ENCODE measurements at regions not wholly inside any gene's neighbourhood (a gene's known extent, or its start where the extent isn't known, plus 50 kb on each side); places are given as distances from the start of the nearest gene placed in this dataset.

GRCh38 chr11:92738276-92738675 lies 231.2 kb upstream of the MTNR1B start:
- no peaks in the 10 kb centered on the region for H3K4me1 ChIP-seq (ENCODE audit: control insufficient read depth, insufficient read depth, low read length)
- H3K36me3 Mint-ChIP-seq, result no peaks in the 10 kb centered on the region
- H3K27me3 Mint-ChIP-seq (ENCODE audit: low read depth in 2 of 2), result no peaks in the 10 kb centered on the region
- H3K4me3 ChIP-seq (ENCODE audit: low read length), result no peak overlapping the region
- H3K27ac ChIP-seq (ENCODE audit: low read length), result no peak overlapping the region
- no peak for TF ChIP-seq CTCF (IDR thresholded peaks at IDR 0.05)
- no peaks in the 10 kb centered on the region for H3K27me3 ChIP-seq (ENCODE audit: control insufficient read depth, insufficient read depth, low read length)
- DNase-seq (no peak), ATAC-seq (no peak)
- H3K27ac Mint-ChIP-seq, result no peak overlapping the region
- peaks cover 4% of the 10 kb centered on the region in 2 donors for H3K9me3 Mint-ChIP-seq
- H3K9me3 ChIP-seq (ENCODE audit: control insufficient read depth, insufficient read depth, low read length), result no peaks in the 10 kb centered on the region
- WGBS (ENCODE audit: insufficient coverage), result 95% methylated on average over 3 of the region's 4 CpGs
- no peaks in the 10 kb centered on the region for H3K36me3 ChIP-seq (ENCODE audit: control insufficient read depth, insufficient read depth, low read length)
- intact Hi-C loops (cut with micrococcal nuclease), result no loop called here
- no peak overlapping the region for H3K4me3 Mint-ChIP-seq
- H3K4me1 Mint-ChIP-seq, result no peaks in the 10 kb centered on the region

- intact Hi-C loops (cut with micrococcal nuclease), result no loop called here
- H3K36me3 Mint-ChIP-seq, result no peaks in the 10 kb centered on the region
- H3K4me3 Mint-ChIP-seq, result no peak overlapping the region
- H3K4me3 ChIP-seq (ENCODE audit: low read length), result no peak overlapping the region
- H3K36me3 ChIP-seq (ENCODE audit: control insufficient read depth, insufficient read depth, low read length), result no peaks in the 10 kb centered on the region
- no peaks in the 10 kb centered on the region for H3K4me1 ChIP-seq (ENCODE audit: control insufficient read depth, insufficient read depth, low read length)
- no peak overlapping the region for H3K27ac Mint-ChIP-seq
- no peaks in the 10 kb centered on the region for H3K9me3 ChIP-seq (ENCODE audit: control insufficient read depth, insufficient read depth, low read length)
- ATAC-seq, result no peak
- H3K27me3 ChIP-seq (ENCODE audit: control insufficient read depth, insufficient read depth, low read length), result no peaks in the 10 kb centered on the region
- H3K27ac ChIP-seq (ENCODE audit: low read length), result no peak overlapping the region
- peaks cover 4% of the 10 kb centered on the region in 2 donors for H3K9me3 Mint-ChIP-seq
- no peak for TF ChIP-seq CTCF (IDR thresholded peaks at IDR 0.05)
- DNase-seq, result no peak
- H3K27me3 Mint-ChIP-seq (ENCODE audit: low read depth in 2 of 2), result no peaks in the 10 kb centered on the region
- H3K4me1 Mint-ChIP-seq, result no peaks in the 10 kb centered on the region
Measured at GRCh38 chr11:92739041-92739440, 230.4 kb upstream of the MTNR1B start.

GRCh38 chr11:92739491-92739890 lies 230.0 kb upstream of the MTNR1B start:
- no peak overlapping the region for H3K27ac Mint-ChIP-seq
- H3K27me3 Mint-ChIP-seq (ENCODE audit: low read depth in 2 of 2), result no peaks in the 10 kb centered on the region
- intact Hi-C loops (cut with micrococcal nuclease), result no loop called here
- peaks cover 3 to 4% of the 10 kb centered on the region in 2 donors for H3K9me3 Mint-ChIP-seq
- Histone ChIP-seq H3K9me3 (ENCODE audit: control insufficient read depth, insufficient read depth, low read length) (no peaks in the 10 kb centered on the region), H3K4me1 (ENCODE audit: control insufficient read depth, insufficient read depth, low read length) (no peaks in the 10 kb centered on the region), H3K36me3 (ENCODE audit: control insufficient read depth, insufficient read depth, low read length) (no peaks in the 10 kb centered on the region), H3K4me3 (ENCODE audit: low read length) (no peak overlapping the region), H3K27ac (ENCODE audit: low read length) (no peak overlapping the region), H3K27me3 (ENCODE audit: control insufficient read depth, insufficient read depth, low read length) (no peaks in the 10 kb centered on the region)
- no peak overlapping the region for H3K4me3 Mint-ChIP-seq
- 94% methylated on average over 1 of the region's 2 CpGs for WGBS (ENCODE audit: insufficient coverage)
- DNase-seq, result no peak
- TF ChIP-seq CTCF (IDR thresholded peaks at IDR 0.05), result no peak
- H3K36me3 Mint-ChIP-seq, result no peaks in the 10 kb centered on the region
- no peak for ATAC-seq
- H3K4me1 Mint-ChIP-seq, result no peaks in the 10 kb centered on the region

GRCh38 chr11:92740276-92740675 lies 229.2 kb upstream of the MTNR1B start:
- Mint-ChIP-seq H3K4me3 (no peak overlapping the region), H3K36me3 (no peaks in the 10 kb centered on the region), H3K4me1 (no peaks in the 10 kb centered on the region), H3K27me3 (ENCODE audit: low read depth in 2 of 2) (no peaks in the 10 kb centered on the region), H3K9me3 (peaks cover 2 to 6% of the 10 kb centered on the region in 2 donors), H3K27ac (no peak overlapping the region)
- no peaks in the 10 kb centered on the region for H3K4me1 ChIP-seq (ENCODE audit: control insufficient read depth, insufficient read depth, low read length)
- no peaks in the 10 kb centered on the region for H3K36me3 ChIP-seq (ENCODE audit: control insufficient read depth, insufficient read depth, low read length)
- TF ChIP-seq CTCF (IDR thresholded peaks at IDR 0.05), result no peak
- no peak for ATAC-seq
- no peaks in the 10 kb centered on the region for H3K27me3 ChIP-seq (ENCODE audit: control insufficient read depth, insufficient read depth, low read length)
- H3K9me3 ChIP-seq (ENCODE audit: control insufficient read depth, insufficient read depth, low read length), result no peaks in the 10 kb centered on the region
- no peak for DNase-seq
- H3K27ac ChIP-seq (ENCODE audit: low read length), result no peak overlapping the region
- WGBS (ENCODE audit: insufficient coverage), result 77% methylated on average over 2 of the region's 2 CpGs
- no peak overlapping the region for H3K4me3 ChIP-seq (ENCODE audit: low read length)
- intact Hi-C loops (cut with micrococcal nuclease), result no loop called here
